ENCODE measurements at regions not wholly inside any gene's neighbourhood (a gene's known extent, or its start where the extent isn't known, plus 50 kb on each side); places are given as distances from the start of the nearest gene placed in this dataset.
"Not testable (repeated sequence)": the region's sequence is repeated elsewhere in the genome, so short reads cannot be mapped to it uniquely, and the experiment has no call there.

GRCh38 chr2:55811048-55811447 lies 112.5 kb downstream of the EFEMP1 start:
- no peak overlapping the region for H3K4me3 Mint-ChIP-seq
- no peak for ATAC-seq (replicated peaks)
- no peak overlapping the region for H3K27ac Mint-ChIP-seq
- H3K36me3 Mint-ChIP-seq (ENCODE audit: low read depth) = no peaks in the 10 kb centered on the region
- H3K9me3 Mint-ChIP-seq = no peaks in the 10 kb centered on the region
- H3K4me1 Mint-ChIP-seq = no peaks in the 10 kb centered on the region
- peaks cover 12% of the 10 kb centered on the region for H3K27me3 Mint-ChIP-seq

- H3K27ac Mint-ChIP-seq = no peak overlapping the region
- no peaks in the 10 kb centered on the region for H3K36me3 Mint-ChIP-seq (ENCODE audit: low read depth)
- H3K9me3 Mint-ChIP-seq = no peaks in the 10 kb centered on the region
- H3K4me3 Mint-ChIP-seq = no peak overlapping the region
- H3K4me1 Mint-ChIP-seq = no peaks in the 10 kb centered on the region
- ATAC-seq (replicated peaks) = no peak
- H3K27me3 Mint-ChIP-seq = peaks cover 12% of the 10 kb centered on the region
Measured at GRCh38 chr2:55810622-55811020, 113.0 kb downstream of the EFEMP1 start.

GRCh38 chr2:55809875-55810621 lies 113.5 kb downstream of the EFEMP1 start:
- H3K27me3 Mint-ChIP-seq = peaks cover 12% of the 10 kb centered on the region
- ATAC-seq (replicated peaks) = no peak
- no peaks in the 10 kb centered on the region for H3K9me3 Mint-ChIP-seq
- no peaks in the 10 kb centered on the region for H3K36me3 Mint-ChIP-seq (ENCODE audit: low read depth)
- no peaks in the 10 kb centered on the region for H3K4me1 Mint-ChIP-seq
- no peak overlapping the region for H3K27ac Mint-ChIP-seq
- no peak overlapping the region for H3K4me3 Mint-ChIP-seq

- H3K4me1 Mint-ChIP-seq = no peaks in the 10 kb centered on the region
Measured at GRCh38 chr2:55807900-55808299, 114.3 kb upstream of the PNPT1 start.

GRCh38 chr2:55805686-55806085 lies 112.0 kb upstream of the PNPT1 start:
- Mint-ChIP-seq H3K4me3 (no peak overlapping the region), H3K27me3 (peaks cover 13% of the 10 kb centered on the region), H3K4me1 (no peaks in the 10 kb centered on the region), H3K9me3 (no peaks in the 10 kb centered on the region), H3K36me3 (ENCODE audit: low read depth) (no peaks in the 10 kb centered on the region), H3K27ac (no peak overlapping the region)
- no peak for ATAC-seq (replicated peaks)

More at GRCh38 chr2:55807900-55808299, 114.3 kb upstream of the PNPT1 start:
- ATAC-seq (replicated peaks) = no peak
- peaks cover 12% of the 10 kb centered on the region for H3K27me3 Mint-ChIP-seq
- no peak overlapping the region for H3K4me3 Mint-ChIP-seq
- H3K36me3 Mint-ChIP-seq (ENCODE audit: low read depth) = no peaks in the 10 kb centered on the region
- H3K27ac Mint-ChIP-seq = no peak overlapping the region
- H3K9me3 Mint-ChIP-seq = no peaks in the 10 kb centered on the region

- no peak overlapping the region for H3K27ac Mint-ChIP-seq
- peaks cover 9% of the 10 kb centered on the region for H3K27me3 Mint-ChIP-seq
- H3K9me3 Mint-ChIP-seq = no peaks in the 10 kb centered on the region
- ATAC-seq (replicated peaks) = no peak
- H3K4me1 Mint-ChIP-seq = no peaks in the 10 kb centered on the region
- H3K36me3 Mint-ChIP-seq (ENCODE audit: low read depth) = no peaks in the 10 kb centered on the region
- H3K4me3 Mint-ChIP-seq = no peak overlapping the region
Measured at GRCh38 chr2:55804535-55804934, 110.9 kb upstream of the PNPT1 start.

GRCh38 chr2:55802067-55802466 lies 108.4 kb upstream of the PNPT1 start:
- no peak overlapping the region for H3K4me3 Mint-ChIP-seq
- no peak overlapping the region for H3K27ac Mint-ChIP-seq
- no peak for ATAC-seq (replicated peaks)
- H3K9me3 Mint-ChIP-seq = no peaks in the 10 kb centered on the region
- H3K27me3 Mint-ChIP-seq = peaks cover 4% of the 10 kb centered on the region
- H3K4me1 Mint-ChIP-seq = no peaks in the 10 kb centered on the region
- no peaks in the 10 kb centered on the region for H3K36me3 Mint-ChIP-seq (ENCODE audit: low read depth)

- Mint-ChIP-seq H3K36me3 (ENCODE audit: low read depth) (no peaks in the 10 kb centered on the region), H3K27me3 (peaks cover 4% of the 10 kb centered on the region), H3K9me3 (no peaks in the 10 kb centered on the region), H3K27ac (no peak overlapping the region), H3K4me1 (no peaks in the 10 kb centered on the region), H3K4me3 (no peak overlapping the region)
- ATAC-seq (replicated peaks) = no peak
Measured at GRCh38 chr2:55801436-55801835, 107.8 kb upstream of the PNPT1 start.

- H3K27me3 Mint-ChIP-seq; H3K4me1 Mint-ChIP-seq; H3K4me3 Mint-ChIP-seq; ATAC-seq (replicated peaks); H3K9me3 Mint-ChIP-seq; H3K36me3 Mint-ChIP-seq (ENCODE audit: low read depth); H3K27ac Mint-ChIP-seq: not testable (repeated sequence)
Measured at GRCh38 chr2:55799624-55800023, 106.0 kb upstream of the PNPT1 start.

- Mint-ChIP-seq H3K9me3 (peaks cover 3% of the 10 kb centered on the region), H3K4me3 (no peak overlapping the region), H3K27ac (no peak overlapping the region), H3K27me3 (peaks cover 3% of the 10 kb centered on the region), H3K36me3 (ENCODE audit: low read depth) (no peaks in the 10 kb centered on the region), H3K4me1 (no peaks in the 10 kb centered on the region)
- no peak for ATAC-seq (replicated peaks)
Measured at GRCh38 chr2:55796121-55796520, 102.5 kb upstream of the PNPT1 start.

GRCh38 chr2:55793602-55794001 lies 100.0 kb upstream of the PNPT1 start:
- not testable (repeated sequence) for ATAC-seq (replicated peaks); H3K4me1 Mint-ChIP-seq; H3K27me3 Mint-ChIP-seq; H3K27ac Mint-ChIP-seq; H3K9me3 Mint-ChIP-seq; H3K36me3 Mint-ChIP-seq (ENCODE audit: low read depth); H3K4me3 Mint-ChIP-seq

GRCh38 chr2:55786280-55786679 lies 92.6 kb upstream of the PNPT1 start:
- H3K9me3 Mint-ChIP-seq = no peaks in the 10 kb centered on the region
- no peaks in the 10 kb centered on the region for H3K27me3 Mint-ChIP-seq
- H3K4me3 Mint-ChIP-seq = no peak overlapping the region
- no peak overlapping the region for H3K27ac Mint-ChIP-seq
- no peaks in the 10 kb centered on the region for H3K4me1 Mint-ChIP-seq
- ATAC-seq (replicated peaks) = no peak
- no peaks in the 10 kb centered on the region for H3K36me3 Mint-ChIP-seq (ENCODE audit: low read depth)

- H3K27me3 Mint-ChIP-seq; H3K4me1 Mint-ChIP-seq; H3K27ac Mint-ChIP-seq; ATAC-seq (replicated peaks); H3K4me3 Mint-ChIP-seq; H3K36me3 Mint-ChIP-seq (ENCODE audit: low read depth); H3K9me3 Mint-ChIP-seq: not testable (repeated sequence)
Measured at GRCh38 chr2:55783751-55784150, 90.1 kb upstream of the PNPT1 start.

- no peaks in the 10 kb centered on the region for H3K9me3 Mint-ChIP-seq
- H3K36me3 Mint-ChIP-seq (ENCODE audit: low read depth) = no peaks in the 10 kb centered on the region
- peaks cover 10% of the 10 kb centered on the region for H3K27me3 Mint-ChIP-seq
- no peaks in the 10 kb centered on the region for H3K4me1 Mint-ChIP-seq
- ATAC-seq (replicated peaks) = no peak
- H3K27ac Mint-ChIP-seq = no peak overlapping the region
- H3K4me3 Mint-ChIP-seq = no peak overlapping the region
Measured at GRCh38 chr2:55782528-55783173, 89.0 kb upstream of the PNPT1 start.

GRCh38 chr2:55781542-55781941 lies 87.9 kb upstream of the PNPT1 start:
- no peaks in the 10 kb centered on the region for H3K36me3 Mint-ChIP-seq (ENCODE audit: low read depth)
- ATAC-seq (replicated peaks) = no peak
- no peaks in the 10 kb centered on the region for H3K9me3 Mint-ChIP-seq
- no peaks in the 10 kb centered on the region for H3K4me1 Mint-ChIP-seq
- H3K27me3 Mint-ChIP-seq = peaks cover 10% of the 10 kb centered on the region
- H3K4me3 Mint-ChIP-seq = no peak overlapping the region
- no peak overlapping the region for H3K27ac Mint-ChIP-seq
